Suprapubic skin (tissue), 3 donors: ENCODE measurements at regions not wholly inside any gene's neighbourhood (a gene's known extent, or its start where the extent isn't known, plus 50 kb on each side); places are given as distances from the start of the nearest gene placed in this dataset.

Experiments used
- POLR2A ChIP-seq, 2 donors: fragments of 450-650 bp; IDR thresholded peaks; one replicate each; pipeline ENCODE4 v1.6.1; 2017; ENCODE audit warnings: antibody characterized with exemption in 2 of 2, mild to moderate bottlenecking in 2 of 2, moderate library complexity in 2 of 2
- TF ChIP-seq, protein P1 (sequence below), 2 donors: fragments of 200-600 bp in 1 of 2; fragments of 450-650 bp in 1 of 2; sonication (generic) in 1 of 2; IDR thresholded peaks; one replicate each; pipeline ENCODE4 v1.5.1; 2016 to 2019; ENCODE audit warnings: antibody characterized with exemption in 2 of 2, mild to moderate bottlenecking in 1 of 2, moderate library complexity in 1 of 2

DNA sequence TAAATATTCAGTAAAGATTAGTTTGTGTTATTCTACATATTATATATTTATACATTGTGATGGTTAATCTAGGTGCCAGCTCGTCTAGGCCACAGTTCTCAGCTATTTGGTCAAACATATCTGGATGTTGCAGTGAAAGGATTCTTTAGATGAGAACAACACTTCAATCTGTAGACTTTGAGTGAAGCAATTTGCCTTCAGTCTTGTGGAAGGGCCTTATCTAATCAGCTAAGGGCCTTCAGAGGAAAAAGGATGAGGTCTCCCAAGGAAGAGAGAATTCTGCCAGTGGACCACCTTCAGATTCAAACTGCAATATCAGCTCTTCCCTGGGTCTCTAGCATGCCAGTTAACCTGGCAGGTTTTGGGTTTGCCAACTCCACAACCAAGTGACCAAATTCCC, 112.0 kb downstream of the SH3TC2 start:
- no peak for TF ChIP-seq POLR2A (IDR thresholded peaks at IDR 0.05)
- TF ChIP-seq, protein P1, sequence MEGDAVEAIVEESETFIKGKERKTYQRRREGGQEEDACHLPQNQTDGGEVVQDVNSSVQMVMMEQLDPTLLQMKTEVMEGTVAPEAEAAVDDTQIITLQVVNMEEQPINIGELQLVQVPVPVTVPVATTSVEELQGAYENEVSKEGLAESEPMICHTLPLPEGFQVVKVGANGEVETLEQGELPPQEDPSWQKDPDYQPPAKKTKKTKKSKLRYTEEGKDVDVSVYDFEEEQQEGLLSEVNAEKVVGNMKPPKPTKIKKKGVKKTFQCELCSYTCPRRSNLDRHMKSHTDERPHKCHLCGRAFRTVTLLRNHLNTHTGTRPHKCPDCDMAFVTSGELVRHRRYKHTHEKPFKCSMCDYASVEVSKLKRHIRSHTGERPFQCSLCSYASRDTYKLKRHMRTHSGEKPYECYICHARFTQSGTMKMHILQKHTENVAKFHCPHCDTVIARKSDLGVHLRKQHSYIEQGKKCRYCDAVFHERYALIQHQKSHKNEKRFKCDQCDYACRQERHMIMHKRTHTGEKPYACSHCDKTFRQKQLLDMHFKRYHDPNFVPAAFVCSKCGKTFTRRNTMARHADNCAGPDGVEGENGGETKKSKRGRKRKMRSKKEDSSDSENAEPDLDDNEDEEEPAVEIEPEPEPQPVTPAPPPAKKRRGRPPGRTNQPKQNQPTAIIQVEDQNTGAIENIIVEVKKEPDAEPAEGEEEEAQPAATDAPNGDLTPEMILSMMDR (IDR thresholded peaks at IDR 0.05), result no peak
